ENCODE measurements at regions not wholly inside any gene's neighbourhood (a gene's known extent, or its start where the extent isn't known, plus 50 kb on each side); places are given as distances from the start of the nearest gene placed in this dataset.

GRCh38 chr21:29449306-29449950 is 150.7 kb downstream of the BACH1 start:
- no peak for TF ChIP-seq ZNF692 (tag by site-specific recombination; IDR thresholded peaks at IDR 0.05)
- no peak for TF ChIP-seq TCF7L2 (IDR thresholded peaks at IDR 0.05; ENCODE audit: borderline replicate concordance, low read depth, low read length)
- TF ChIP-seq ZSCAN18 (tag by site-specific recombination; IDR thresholded peaks at IDR 0.05), result no peak

Data from HEK293 (cell line).